ENCODE measurements at regions not wholly inside any gene's neighbourhood (a gene's known extent, or its start where the extent isn't known, plus 50 kb on each side); places are given as distances from the start of the nearest gene placed in this dataset.

- Histone ChIP-seq H3K9me3 (ENCODE audit: insufficient read depth, low read depth, low read length) (no peaks in the 10 kb centered on the region), H3K27me3 (ENCODE audit: insufficient read depth, low read length, poor library complexity, severe bottlenecking) (no peaks in the 10 kb centered on the region), H2AFZ (ENCODE audit: low read length) (no peak overlapping the region), H4K20me1 (ENCODE audit: insufficient read depth, low read length, poor library complexity, severe bottlenecking) (no peaks in the 10 kb centered on the region), H3K36me3 (ENCODE audit: insufficient read depth, low read length) (no peaks in the 10 kb centered on the region), H3K4me2 (ENCODE audit: low read depth, low read length, poor library complexity, severe bottlenecking) (no peak overlapping the region), H3K4me1 (ENCODE audit: insufficient read depth, low read length, poor library complexity, severe bottlenecking) (no peaks in the 10 kb centered on the region), H3K79me2 (ENCODE audit: insufficient read depth, low read length) (no peaks in the 10 kb centered on the region), H3K9me2 (replicated peaks; ENCODE audit: low read depth, low read length) (no peaks in the 10 kb centered on the region), H3K9ac (ENCODE audit: low read depth, low read length, poor library complexity, severe bottlenecking) (no peak overlapping the region), H3F3A (ENCODE audit: low read depth) (no peaks in the 10 kb centered on the region), H3K4me3 (ENCODE audit: low read length, poor library complexity, severe bottlenecking) (no peak overlapping the region)
- no peak for TF ChIP-seq CTCF (conservative IDR thresholded peaks at IDR 0.05; ENCODE audit: low read length)
- no peak for TF ChIP-seq EZH2phosphoT487 (IDR thresholded peaks at IDR 0.05; ENCODE audit: borderline replicate concordance)
Observed at GRCh38 chr4:66649236-66649635, 896.1 kb downstream of the CENPC start.

GRCh38 chr4:66647926-66648325, 897.4 kb downstream of the CENPC start:
- no peaks in the 10 kb centered on the region for H3K9me2 ChIP-seq (replicated peaks; ENCODE audit: low read depth, low read length)

GRCh38 chr4:66647476-66647875, 897.8 kb downstream of the CENPC start:
- H3K4me1 ChIP-seq (ENCODE audit: insufficient read depth, low read length, poor library complexity, severe bottlenecking) = no peaks in the 10 kb centered on the region
- no peak overlapping the region for H3K4me3 ChIP-seq (ENCODE audit: low read length, poor library complexity, severe bottlenecking)
- no peak overlapping the region for H3K4me2 ChIP-seq (ENCODE audit: low read depth, low read length, poor library complexity, severe bottlenecking)
- H3K9me3 ChIP-seq (ENCODE audit: insufficient read depth, low read depth, low read length) = no peaks in the 10 kb centered on the region
- no peak overlapping the region for H3K9ac ChIP-seq (ENCODE audit: low read depth, low read length, poor library complexity, severe bottlenecking)
- TF ChIP-seq CTCF (conservative IDR thresholded peaks at IDR 0.05; ENCODE audit: low read length) (no peak), EZH2phosphoT487 (IDR thresholded peaks at IDR 0.05; ENCODE audit: borderline replicate concordance) (no peak)
- no peaks in the 10 kb centered on the region for H3K27me3 ChIP-seq (ENCODE audit: insufficient read depth, low read length, poor library complexity, severe bottlenecking)
- no peaks in the 10 kb centered on the region for H3K36me3 ChIP-seq (ENCODE audit: insufficient read depth, low read length)
- H2AFZ ChIP-seq (ENCODE audit: low read length) = no peak overlapping the region
- H4K20me1 ChIP-seq (ENCODE audit: insufficient read depth, low read length, poor library complexity, severe bottlenecking) = no peaks in the 10 kb centered on the region
- H3K79me2 ChIP-seq (ENCODE audit: insufficient read depth, low read length) = no peaks in the 10 kb centered on the region
- H3K9me2 ChIP-seq (replicated peaks; ENCODE audit: low read depth, low read length) = no peaks in the 10 kb centered on the region
- no peaks in the 10 kb centered on the region for H3F3A ChIP-seq (ENCODE audit: low read depth)

More at GRCh38 chr4:66647926-66648325, 897.4 kb downstream of the CENPC start:
- H3K9ac ChIP-seq (ENCODE audit: low read depth, low read length, poor library complexity, severe bottlenecking) = no peak overlapping the region
- H3K79me2 ChIP-seq (ENCODE audit: insufficient read depth, low read length) = no peaks in the 10 kb centered on the region
- H3K36me3 ChIP-seq (ENCODE audit: insufficient read depth, low read length) = no peaks in the 10 kb centered on the region
- no peak for TF ChIP-seq EZH2phosphoT487 (IDR thresholded peaks at IDR 0.05; ENCODE audit: borderline replicate concordance)
- no peak for TF ChIP-seq CTCF (conservative IDR thresholded peaks at IDR 0.05; ENCODE audit: low read length)
- H4K20me1 ChIP-seq (ENCODE audit: insufficient read depth, low read length, poor library complexity, severe bottlenecking) = no peaks in the 10 kb centered on the region
- H3K4me2 ChIP-seq (ENCODE audit: low read depth, low read length, poor library complexity, severe bottlenecking) = no peak overlapping the region
- H3F3A ChIP-seq (ENCODE audit: low read depth) = no peaks in the 10 kb centered on the region
- no peaks in the 10 kb centered on the region for H3K9me3 ChIP-seq (ENCODE audit: insufficient read depth, low read depth, low read length)
- no peak overlapping the region for H3K4me3 ChIP-seq (ENCODE audit: low read length, poor library complexity, severe bottlenecking)
- H3K4me1 ChIP-seq (ENCODE audit: insufficient read depth, low read length, poor library complexity, severe bottlenecking) = no peaks in the 10 kb centered on the region
- no peaks in the 10 kb centered on the region for H3K27me3 ChIP-seq (ENCODE audit: insufficient read depth, low read length, poor library complexity, severe bottlenecking)
- H2AFZ ChIP-seq (ENCODE audit: low read length) = no peak overlapping the region
